ENCODE measurements at regions not wholly inside any gene's neighbourhood (a gene's known extent, or its start where the extent isn't known, plus 50 kb on each side); places are given as distances from the start of the nearest gene placed in this dataset.

GRCh38 chr2:217092710-217093379, 233.0 kb upstream of the TNP1 start:
- no peak overlapping the region for H2BK15ac ChIP-seq (ENCODE audit: low read length)
- H3K79me1 ChIP-seq (ENCODE audit: low read depth, low read length) = no peaks in the 10 kb centered on the region
- H2AK5ac ChIP-seq (ENCODE audit: low read depth, low read length) = no peak overlapping the region
- H3K18ac ChIP-seq (ENCODE audit: low read length) = peak overlapping the region; percentile 46
- no peak overlapping the region for H3K9ac ChIP-seq (ENCODE audit: low read depth, low read length, poor library complexity)
- H4K8ac ChIP-seq (ENCODE audit: low read depth, low read length) = no peak overlapping the region
- H2AFZ ChIP-seq (ENCODE audit: low read length) = no peak overlapping the region
- H3K4ac ChIP-seq (ENCODE audit: low read length) = peak overlapping the region; percentile 10
- H2BK12ac ChIP-seq (ENCODE audit: low read length) = no peak overlapping the region
- no peak overlapping the region for H2BK120ac ChIP-seq (ENCODE audit: low read depth, low read length)
- H3K9me3 ChIP-seq (replicated peaks in 1 of 2; ENCODE audit: control insufficient read depth in 2 of 2, insufficient read depth in 1 of 2, low read depth in 1 of 2, low read length in 2 of 2) = peaks cover 0 to 4% of the 10 kb centered on the region in 2 donors
- H3K27ac ChIP-seq (replicated peaks; ENCODE audit: low read length) = no peak overlapping the region
- peaks cover 0 to 8% of the 10 kb centered on the region in 2 donors for H3K4me1 ChIP-seq (ENCODE audit: control insufficient read depth in 2 of 2, insufficient read depth in 1 of 2, low read depth in 1 of 2, low read length in 2 of 2)
- H3K23ac ChIP-seq (ENCODE audit: low read depth, low read length, poor library complexity) = peak overlapping the region; percentile 28
- H3K4me3 ChIP-seq (ENCODE audit: low read length in 2 of 2) = no peak overlapping the region
- H3K4me2 ChIP-seq (ENCODE audit: insufficient read depth, low read length, poor library complexity, severe bottlenecking) = no peak overlapping the region
- H4K91ac ChIP-seq (ENCODE audit: low read depth, low read length, poor library complexity) = no peak overlapping the region
- no peaks in the 10 kb centered on the region for H3K27me3 ChIP-seq (ENCODE audit: control insufficient read depth in 3 of 3, insufficient read depth in 3 of 3, low read depth in 1 of 3, low read length in 3 of 3)
- DNase-seq (ENCODE audit: low spot score) = no peak
- WGBS, 2 donors (ENCODE audit: extremely low coverage in 2 of 2, insufficient read length in 2 of 2, insufficient replicate concordance in 1 of 2) = no CpG with 5 or more reads among the region's 17 CpGs
- no peak overlapping the region for H2BK5ac ChIP-seq (ENCODE audit: low read length)
- no peak overlapping the region for H3K14ac ChIP-seq (ENCODE audit: low read length)
- no peaks in the 10 kb centered on the region for H3K36me3 ChIP-seq (replicated peaks in 1 of 2; ENCODE audit: control insufficient read depth in 2 of 2, insufficient read depth in 2 of 2, low read length in 2 of 2)

- Histone ChIP-seq H2BK12ac (ENCODE audit: low read length) (no peak overlapping the region), H3K4me3 (ENCODE audit: low read length in 2 of 2) (no peak overlapping the region), H2BK120ac (ENCODE audit: low read depth, low read length) (no peak overlapping the region), H3K9me3 (replicated peaks in 1 of 2; ENCODE audit: control insufficient read depth in 2 of 2, insufficient read depth in 1 of 2, low read depth in 1 of 2, low read length in 2 of 2) (peaks cover 0 to 4% of the 10 kb centered on the region in 2 donors), H3K79me1 (ENCODE audit: low read depth, low read length) (no peaks in the 10 kb centered on the region), H3K4ac (ENCODE audit: low read length) (no peak overlapping the region), H3K27ac (replicated peaks; ENCODE audit: low read length) (no peak overlapping the region), H3K4me1 (ENCODE audit: control insufficient read depth in 2 of 2, insufficient read depth in 1 of 2, low read depth in 1 of 2, low read length in 2 of 2) (peaks cover 0 to 8% of the 10 kb centered on the region in 2 donors), H3K23ac (ENCODE audit: low read depth, low read length, poor library complexity) (no peak overlapping the region), H3K4me2 (ENCODE audit: insufficient read depth, low read length, poor library complexity, severe bottlenecking) (no peak overlapping the region), H2BK5ac (ENCODE audit: low read length) (no peak overlapping the region), H4K91ac (ENCODE audit: low read depth, low read length, poor library complexity) (no peak overlapping the region), H3K36me3 (replicated peaks in 1 of 2; ENCODE audit: control insufficient read depth in 2 of 2, insufficient read depth in 2 of 2, low read length in 2 of 2) (no peaks in the 10 kb centered on the region), H2AK5ac (ENCODE audit: low read depth, low read length) (no peak overlapping the region), H3K9ac (ENCODE audit: low read depth, low read length, poor library complexity) (no peak overlapping the region), H3K27me3 (ENCODE audit: control insufficient read depth in 3 of 3, insufficient read depth in 3 of 3, low read depth in 1 of 3, low read length in 3 of 3) (no peaks in the 10 kb centered on the region), H4K8ac (ENCODE audit: low read depth, low read length) (no peak overlapping the region), H3K14ac (ENCODE audit: low read length) (no peak overlapping the region), H2AFZ (ENCODE audit: low read length) (peak overlapping the region; percentile 38), H3K18ac (ENCODE audit: low read length) (no peak overlapping the region), H2BK15ac (ENCODE audit: low read length) (no peak overlapping the region)
- no peak for DNase-seq (ENCODE audit: low spot score)
- no CpG with 5 or more reads among the region's 3 CpGs for WGBS, 2 donors (ENCODE audit: extremely low coverage in 2 of 2, insufficient read length in 2 of 2, insufficient replicate concordance in 1 of 2)
Measured at GRCh38 chr2:217091531-217091930, 231.7 kb upstream of the TNP1 start.

GRCh38 chr2:217090884-217091283, 231.0 kb upstream of the TNP1 start:
- Histone ChIP-seq H4K8ac (ENCODE audit: low read depth, low read length) (no peak overlapping the region), H2BK120ac (ENCODE audit: low read depth, low read length) (no peak overlapping the region), H3K18ac (ENCODE audit: low read length) (no peak overlapping the region), H3K14ac (ENCODE audit: low read length) (no peak overlapping the region), H3K4me1 (ENCODE audit: control insufficient read depth in 2 of 2, insufficient read depth in 1 of 2, low read depth in 1 of 2, low read length in 2 of 2) (peaks cover 0 to 8% of the 10 kb centered on the region in 2 donors), H3K9me3 (replicated peaks in 1 of 2; ENCODE audit: control insufficient read depth in 2 of 2, insufficient read depth in 1 of 2, low read depth in 1 of 2, low read length in 2 of 2) (peaks cover 0 to 4% of the 10 kb centered on the region in 2 donors), H2BK15ac (ENCODE audit: low read length) (no peak overlapping the region), H2AFZ (ENCODE audit: low read length) (peak overlapping the region; percentile 66), H3K4ac (ENCODE audit: low read length) (no peak overlapping the region), H3K36me3 (replicated peaks in 1 of 2; ENCODE audit: control insufficient read depth in 2 of 2, insufficient read depth in 2 of 2, low read length in 2 of 2) (no peaks in the 10 kb centered on the region), H4K91ac (ENCODE audit: low read depth, low read length, poor library complexity) (no peak overlapping the region), H3K27ac (replicated peaks; ENCODE audit: low read length) (no peak overlapping the region), H3K4me3 (ENCODE audit: low read length in 2 of 2) (no peak overlapping the region), H3K9ac (ENCODE audit: low read depth, low read length, poor library complexity) (no peak overlapping the region), H3K4me2 (ENCODE audit: insufficient read depth, low read length, poor library complexity, severe bottlenecking) (no peak overlapping the region), H3K23ac (ENCODE audit: low read depth, low read length, poor library complexity) (no peak overlapping the region), H2AK5ac (ENCODE audit: low read depth, low read length) (no peak overlapping the region), H2BK5ac (ENCODE audit: low read length) (no peak overlapping the region), H3K27me3 (ENCODE audit: control insufficient read depth in 3 of 3, insufficient read depth in 3 of 3, low read depth in 1 of 3, low read length in 3 of 3) (no peaks in the 10 kb centered on the region), H3K79me1 (ENCODE audit: low read depth, low read length) (no peaks in the 10 kb centered on the region), H2BK12ac (ENCODE audit: low read length) (no peak overlapping the region)
- no CpG with 5 or more reads among the region's 3 CpGs for WGBS, 2 donors (ENCODE audit: extremely low coverage in 2 of 2, insufficient read length in 2 of 2, insufficient replicate concordance in 1 of 2)
- no peak for DNase-seq (ENCODE audit: low spot score)

- Histone ChIP-seq H4K8ac (ENCODE audit: low read depth, low read length) (no peak overlapping the region), H3K9ac (ENCODE audit: low read depth, low read length, poor library complexity) (no peak overlapping the region), H2BK12ac (ENCODE audit: low read length) (no peak overlapping the region), H2AFZ (ENCODE audit: low read length) (peak overlapping the region; percentile 66), H2BK15ac (ENCODE audit: low read length) (no peak overlapping the region), H3K27ac (replicated peaks; ENCODE audit: low read length) (no peak overlapping the region), H4K91ac (ENCODE audit: low read depth, low read length, poor library complexity) (no peak overlapping the region), H3K4me1 (ENCODE audit: control insufficient read depth in 2 of 2, insufficient read depth in 1 of 2, low read depth in 1 of 2, low read length in 2 of 2) (peaks cover 0 to 8% of the 10 kb centered on the region in 2 donors), H3K4me3 (ENCODE audit: low read length in 2 of 2) (no peak overlapping the region), H3K4ac (ENCODE audit: low read length) (no peak overlapping the region), H3K14ac (ENCODE audit: low read length) (no peak overlapping the region), H3K4me2 (ENCODE audit: insufficient read depth, low read length, poor library complexity, severe bottlenecking) (no peak overlapping the region), H2BK120ac (ENCODE audit: low read depth, low read length) (no peak overlapping the region), H2BK5ac (ENCODE audit: low read length) (no peak overlapping the region), H3K18ac (ENCODE audit: low read length) (no peak overlapping the region), H3K27me3 (ENCODE audit: control insufficient read depth in 3 of 3, insufficient read depth in 3 of 3, low read depth in 1 of 3, low read length in 3 of 3) (no peaks in the 10 kb centered on the region), H3K79me1 (ENCODE audit: low read depth, low read length) (no peaks in the 10 kb centered on the region), H3K23ac (ENCODE audit: low read depth, low read length, poor library complexity) (no peak overlapping the region), H2AK5ac (ENCODE audit: low read depth, low read length) (no peak overlapping the region), H3K9me3 (replicated peaks in 1 of 2; ENCODE audit: control insufficient read depth in 2 of 2, insufficient read depth in 1 of 2, low read depth in 1 of 2, low read length in 2 of 2) (peaks cover 0 to 4% of the 10 kb centered on the region in 2 donors), H3K36me3 (replicated peaks in 1 of 2; ENCODE audit: control insufficient read depth in 2 of 2, insufficient read depth in 2 of 2, low read length in 2 of 2) (no peaks in the 10 kb centered on the region)
- no CpG with 5 or more reads among the region's 5 CpGs for WGBS, 2 donors (ENCODE audit: extremely low coverage in 2 of 2, insufficient read length in 2 of 2, insufficient replicate concordance in 1 of 2)
- DNase-seq (ENCODE audit: low spot score) = no peak
Measured at GRCh38 chr2:217090024-217090473, 230.2 kb upstream of the TNP1 start.

All from neuronal stem cell (in vitro differentiated cells).